GM21360 (cell line): ENCODE measurements at regions not wholly inside any gene's neighbourhood (a gene's known extent, or its start where the extent isn't known, plus 50 kb on each side); places are given as distances from the start of the nearest gene placed in this dataset.

Experiments
- ATAC-seq: cut with Tn5 transposase; IDR thresholded peaks from one replicate; pipeline ENCODE4 v1.9.1; 2021; ENCODE audit warnings: mild to moderate bottlenecking, moderate library complexity; ENCODE audit not compliant: unreplicated experiment

DNA sequence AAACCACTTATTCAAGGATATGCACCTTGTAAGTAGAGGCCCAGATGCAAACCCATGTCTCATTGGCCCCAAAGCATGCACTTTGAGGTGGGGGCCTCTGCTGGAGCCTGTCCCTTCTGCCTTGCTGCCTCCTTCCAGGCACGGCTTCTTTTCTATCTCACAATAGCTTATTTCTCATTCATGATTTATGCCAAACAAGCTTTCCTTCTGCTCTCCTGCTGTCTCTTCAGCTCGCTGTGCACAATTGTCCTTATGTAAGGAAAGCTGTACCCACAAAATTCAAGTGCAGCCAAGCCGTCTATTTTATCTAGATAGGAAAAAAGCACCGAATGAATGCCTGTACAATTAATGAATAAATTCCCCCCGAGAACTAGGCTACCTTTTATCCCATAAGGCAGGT lies 124.8 kb upstream of the PACRGL start:
- no peak for ATAC-seq

GRCh38 chr4:20576861-20577260 lies 123.4 kb upstream of the PACRGL start:
- no peak for ATAC-seq

GRCh38 chr4:20577702-20578101 lies 122.6 kb upstream of the PACRGL start:
- no peak for ATAC-seq

DNA sequence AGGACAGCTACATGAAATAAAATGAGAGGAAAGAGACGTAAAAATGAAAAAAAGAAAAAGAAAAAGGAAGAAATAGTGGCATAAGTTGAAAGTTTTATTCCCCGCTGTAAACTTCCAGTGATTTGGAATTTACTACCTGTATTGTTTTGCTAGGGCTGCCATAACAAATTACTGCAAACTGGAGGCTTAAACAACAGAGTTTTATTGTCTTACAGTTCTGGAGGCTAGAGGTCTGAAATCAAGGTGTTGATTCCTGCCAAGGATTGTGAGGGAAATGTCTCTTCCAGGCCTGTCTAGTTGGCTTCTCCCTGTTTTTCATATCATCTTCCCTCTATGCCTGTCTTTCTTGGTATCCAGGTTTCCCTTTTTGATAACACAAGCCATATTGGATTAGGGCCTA lies 119.4 kb upstream of the PACRGL start:
- ATAC-seq = no peak

- ATAC-seq = no peak
These were observed 110.8 kb upstream of the PACRGL start for GRCh38 chr4:20589436-20589835.

- no peak for ATAC-seq
These were observed 109.4 kb upstream of the PACRGL start for GRCh38 chr4:20590849-20591248.

DNA sequence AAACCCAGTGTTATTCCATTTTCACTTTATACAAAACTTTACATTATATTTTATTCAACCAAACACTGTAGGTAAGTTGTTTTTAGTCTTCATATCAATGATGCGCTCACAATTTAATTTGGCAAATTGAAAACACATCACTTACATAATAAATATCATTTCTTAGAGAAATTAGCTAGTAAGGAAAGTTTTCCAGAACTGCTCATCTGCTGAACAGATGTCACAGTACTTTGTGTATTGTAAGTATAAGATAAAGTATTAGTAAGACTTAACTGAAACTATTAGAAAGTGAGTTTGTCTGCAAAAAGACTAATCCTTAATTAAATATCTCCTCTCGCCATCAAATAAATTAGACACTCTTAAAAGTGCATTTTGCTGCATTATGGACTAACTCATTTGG lies 108.7 kb upstream of the PACRGL start:
- ATAC-seq = no peak

DNA sequence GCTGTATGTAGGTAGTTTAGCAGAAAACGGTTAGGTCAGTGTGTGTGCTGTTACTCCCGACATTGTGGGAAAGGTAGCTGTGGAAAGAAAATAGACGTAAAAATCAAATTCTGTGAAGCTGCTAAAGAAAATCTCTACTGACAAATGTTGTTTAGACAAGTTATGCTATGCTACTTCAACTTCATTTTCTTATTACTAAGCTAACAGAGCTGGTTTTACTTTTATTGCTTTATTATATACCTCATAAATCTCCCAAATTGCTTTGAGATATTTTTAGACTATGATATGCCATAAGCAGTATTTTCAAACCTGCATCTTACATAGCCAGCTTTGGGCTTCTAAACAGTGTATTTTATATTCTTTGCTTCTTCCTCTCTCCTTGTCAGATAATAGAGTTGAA lies 108.2 kb upstream of the PACRGL start:
- ATAC-seq = no peak

- no peak for ATAC-seq
These were observed 107.6 kb upstream of the PACRGL start for GRCh38 chr4:20592663-20593062.

GRCh38 chr4:20598626-20599025 lies 101.6 kb upstream of the PACRGL start:
- ATAC-seq = no peak

GRCh38 chr4:20603671-20604313 lies 96.5 kb upstream of the PACRGL start:
- ATAC-seq = no peak

GRCh38 chr4:20612313-20612712 lies 87.9 kb upstream of the PACRGL start:
- no peak for ATAC-seq

DNA sequence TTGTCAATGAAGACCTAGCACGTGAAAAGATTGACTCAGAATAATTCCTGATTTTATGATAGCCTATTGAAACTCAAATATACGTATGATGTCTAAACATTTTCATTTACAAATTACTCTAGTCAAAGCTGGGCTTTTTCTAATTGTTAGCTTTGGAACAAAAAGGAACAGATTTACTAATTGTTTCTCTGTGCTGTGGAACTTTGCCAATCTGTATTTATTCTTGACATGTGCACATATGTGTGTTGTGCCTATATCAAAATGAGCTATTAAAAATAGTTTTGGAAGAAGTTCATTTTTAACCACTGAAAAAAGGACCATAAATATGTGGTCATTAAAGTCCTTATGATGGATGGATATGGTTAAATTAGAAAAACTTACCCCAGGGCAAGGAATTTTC lies 85.4 kb upstream of the PACRGL start:
- no peak for ATAC-seq

GRCh38 chr4:20615486-20616260 lies 84.6 kb upstream of the PACRGL start:
- no peak for ATAC-seq

GRCh38 chr4:20616313-20616712 lies 83.9 kb upstream of the PACRGL start:
- ATAC-seq = no peak

DNA sequence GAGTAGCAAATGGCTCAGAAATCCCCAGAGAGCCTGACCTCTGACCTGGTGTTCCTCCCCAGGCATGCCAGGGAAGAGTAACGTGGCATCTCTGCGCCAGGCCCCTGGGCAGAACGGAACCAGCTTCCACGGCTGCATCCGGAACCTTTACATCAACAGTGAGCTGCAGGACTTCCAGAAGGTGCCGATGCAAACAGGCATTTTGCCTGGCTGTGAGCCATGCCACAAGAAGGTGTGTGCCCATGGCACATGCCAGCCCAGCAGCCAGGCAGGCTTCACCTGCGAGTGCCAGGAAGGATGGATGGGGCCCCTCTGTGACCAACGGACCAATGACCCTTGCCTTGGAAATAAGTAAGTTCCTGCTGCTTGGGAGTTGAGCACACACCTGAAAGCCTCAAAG lies 83.4 kb upstream of the PACRGL start:
- no peak for ATAC-seq

DNA sequence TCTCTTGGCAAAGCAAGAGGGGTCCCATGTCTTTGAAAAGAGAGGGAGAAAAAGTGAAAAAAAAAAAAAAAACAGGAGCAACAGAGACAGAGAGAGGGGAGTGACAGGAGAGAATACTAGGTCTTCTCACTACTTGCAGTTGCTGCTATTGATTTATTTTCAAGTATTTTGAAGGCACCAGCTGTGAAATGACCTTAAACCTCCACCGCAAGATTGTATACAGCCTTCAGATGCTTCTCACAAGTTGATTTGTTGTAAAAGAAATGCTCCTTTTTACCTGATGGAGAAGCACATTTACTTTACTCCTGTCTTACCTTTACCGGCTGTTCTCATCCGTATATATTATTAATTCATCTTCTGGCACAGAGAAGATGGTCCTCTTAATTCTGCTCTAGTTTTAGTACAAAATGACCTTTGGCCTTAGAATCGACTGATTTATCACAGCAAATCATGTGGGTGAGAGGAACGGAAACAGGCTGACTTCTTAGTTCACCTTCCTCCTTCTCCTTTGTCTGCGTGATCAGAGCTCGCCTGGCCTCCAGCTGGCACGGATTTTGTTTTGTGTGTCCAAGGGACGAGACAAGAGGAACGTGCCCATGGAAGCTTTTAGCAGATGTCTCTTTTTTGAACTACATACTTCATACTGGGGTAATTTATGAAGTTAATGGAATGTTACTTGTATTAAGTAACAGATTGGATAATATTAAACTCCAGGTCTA lies 82.4 kb upstream of the PACRGL start:
- ATAC-seq = no peak

- no peak for ATAC-seq
These were observed 81.5 kb upstream of the PACRGL start for GRCh38 chr4:20618731-20619130.

GRCh38 chr4:20621476-20621875 lies 78.8 kb upstream of the PACRGL start:
- ATAC-seq = no peak

DNA sequence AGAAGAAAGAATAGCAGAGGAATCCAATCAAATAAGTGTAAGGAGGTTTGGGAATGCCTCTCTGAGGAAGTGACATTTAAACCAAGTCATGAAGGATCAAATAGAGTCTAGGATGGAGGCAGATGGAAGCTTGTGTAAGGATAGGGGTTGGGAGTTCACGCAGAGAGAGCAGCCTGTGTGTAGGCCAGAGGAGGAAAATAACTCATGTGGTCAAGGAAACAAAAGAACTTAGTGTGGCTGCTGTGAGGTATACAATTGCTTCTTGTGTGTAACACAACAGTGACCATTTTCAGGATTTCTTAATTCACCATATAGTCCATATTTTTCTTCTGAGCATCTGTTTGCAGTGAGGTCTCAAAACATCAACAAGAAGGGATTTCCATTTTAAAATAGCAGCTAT lies 77.6 kb upstream of the PACRGL start:
- ATAC-seq = no peak

GRCh38 chr4:20623939-20624338 lies 76.3 kb upstream of the PACRGL start:
- no peak for ATAC-seq

- ATAC-seq = no peak
These were observed 75.4 kb upstream of the PACRGL start for GRCh38 chr4:20624793-20625374.
